GM13977 (cell line): ENCODE measurements at regions not wholly inside any gene's neighbourhood (a gene's known extent, or its start where the extent isn't known, plus 50 kb on each side); places are given as distances from the start of the nearest gene placed in this dataset.

Experiments used
- DNase-seq: peaks from one replicate; pipeline ENCODE4 v3.0.0; 2012; ENCODE audit warnings: low spot score
- in situ Hi-C: fragments of 300-500 bp; cut with MboI; formaldehyde crosslinking; loops from one replicate; pipeline ENCODE4 v1.12.0; 2022; ENCODE audit warnings: low sequenced_read_pairs, low pct_unique_long_range_greater_than_20kb, mixed read lengths, inconsistent platforms; ENCODE audit not compliant: unreplicated experiment
- TF ChIP-seq, protein P1 (sequence below): IDR thresholded peaks from 2 replicates; pipeline ENCODE4 v1.5.1; 2012; ENCODE audit warnings: mild to moderate bottlenecking, control low read depth; ENCODE audit not compliant: insufficient read depth; ENCODE audit errors: extremely low read depth, missing control alignments

DNA sequence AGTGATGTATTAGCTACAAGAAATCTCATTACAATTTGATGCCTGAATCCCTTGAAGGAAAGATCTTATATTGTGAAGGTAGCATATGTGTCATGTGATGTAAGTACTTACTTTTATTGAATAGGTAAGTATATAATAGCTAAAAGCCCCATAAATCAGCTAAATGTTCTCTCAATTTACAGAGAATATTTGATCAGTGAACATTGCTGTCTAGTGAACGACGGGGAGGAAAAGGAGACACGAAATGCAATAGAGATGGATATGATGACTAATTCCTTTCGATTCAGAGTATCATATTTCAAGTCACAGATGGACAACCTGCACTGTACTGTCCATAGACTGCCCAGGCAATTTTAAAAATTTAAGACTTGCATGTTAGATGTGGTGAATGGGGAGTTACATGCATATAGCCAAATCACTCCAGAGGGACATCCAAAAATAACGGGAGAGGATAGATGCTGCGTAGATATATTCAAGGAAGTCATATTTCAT, 462.1 kb upstream of the CDIN1 start:
- TF ChIP-seq, protein P1, sequence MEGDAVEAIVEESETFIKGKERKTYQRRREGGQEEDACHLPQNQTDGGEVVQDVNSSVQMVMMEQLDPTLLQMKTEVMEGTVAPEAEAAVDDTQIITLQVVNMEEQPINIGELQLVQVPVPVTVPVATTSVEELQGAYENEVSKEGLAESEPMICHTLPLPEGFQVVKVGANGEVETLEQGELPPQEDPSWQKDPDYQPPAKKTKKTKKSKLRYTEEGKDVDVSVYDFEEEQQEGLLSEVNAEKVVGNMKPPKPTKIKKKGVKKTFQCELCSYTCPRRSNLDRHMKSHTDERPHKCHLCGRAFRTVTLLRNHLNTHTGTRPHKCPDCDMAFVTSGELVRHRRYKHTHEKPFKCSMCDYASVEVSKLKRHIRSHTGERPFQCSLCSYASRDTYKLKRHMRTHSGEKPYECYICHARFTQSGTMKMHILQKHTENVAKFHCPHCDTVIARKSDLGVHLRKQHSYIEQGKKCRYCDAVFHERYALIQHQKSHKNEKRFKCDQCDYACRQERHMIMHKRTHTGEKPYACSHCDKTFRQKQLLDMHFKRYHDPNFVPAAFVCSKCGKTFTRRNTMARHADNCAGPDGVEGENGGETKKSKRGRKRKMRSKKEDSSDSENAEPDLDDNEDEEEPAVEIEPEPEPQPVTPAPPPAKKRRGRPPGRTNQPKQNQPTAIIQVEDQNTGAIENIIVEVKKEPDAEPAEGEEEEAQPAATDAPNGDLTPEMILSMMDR, result no peak
- DNase-seq, result no peak
- in situ Hi-C loops, result no loop called here

DNA sequence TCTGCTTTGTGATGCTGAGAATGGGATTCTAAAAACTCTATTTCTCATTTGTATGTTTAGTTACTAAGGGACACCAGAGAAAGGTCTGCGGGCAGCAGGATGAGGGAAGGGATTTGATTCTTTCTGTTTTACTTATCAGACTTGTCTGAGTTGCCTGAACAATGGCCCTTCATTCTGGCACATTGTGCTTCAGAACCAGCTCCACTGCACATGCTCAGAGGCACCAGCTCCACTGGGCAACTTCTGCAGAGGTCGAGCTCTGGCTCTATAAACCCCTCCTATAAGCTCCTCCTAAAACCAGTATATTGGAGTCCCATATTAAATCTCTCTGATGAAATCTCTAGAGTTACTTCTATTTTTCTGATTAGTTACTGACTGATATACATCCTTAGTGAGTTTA, 453.2 kb upstream of the CDIN1 start:
- TF ChIP-seq, protein P1, result no peak

DNA sequence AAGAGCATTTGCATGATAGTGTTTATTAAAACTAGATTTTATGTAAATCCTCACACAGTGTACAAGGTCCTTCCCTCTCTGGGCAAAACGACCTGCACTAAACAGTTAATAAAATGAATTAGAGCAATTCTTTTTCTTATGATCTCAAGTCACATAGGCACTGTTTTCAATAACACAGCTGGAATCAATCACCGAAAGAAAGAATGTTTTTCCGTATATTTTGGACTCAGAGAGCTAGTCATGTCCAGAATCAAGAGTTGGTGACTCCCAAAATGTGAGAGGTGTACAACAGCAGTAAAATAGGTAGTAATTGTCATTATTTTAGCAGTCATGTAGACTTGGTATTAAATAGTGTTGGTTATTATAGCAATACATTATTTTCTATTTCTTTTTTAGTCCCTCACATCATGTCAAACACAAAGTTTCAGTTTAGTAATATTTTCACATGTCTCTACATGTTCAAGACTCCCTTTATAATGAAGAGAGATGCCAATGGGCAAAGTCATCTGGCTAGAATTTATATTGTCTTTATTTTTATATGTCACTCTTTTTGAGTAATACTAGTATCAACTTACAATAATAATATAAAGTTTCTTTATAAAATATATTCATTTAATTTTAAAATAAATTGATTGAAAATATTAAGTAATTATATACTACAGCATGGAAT, 448.6 kb upstream of the CDIN1 start:
- TF ChIP-seq, protein P1, result no peak
- in situ Hi-C loops, result no loop called here
- no peak for DNase-seq

More for the DNA sequence above, 453.2 kb upstream of the CDIN1 start:
- in situ Hi-C loops, result no loop called here
- no peak for DNase-seq

DNA sequence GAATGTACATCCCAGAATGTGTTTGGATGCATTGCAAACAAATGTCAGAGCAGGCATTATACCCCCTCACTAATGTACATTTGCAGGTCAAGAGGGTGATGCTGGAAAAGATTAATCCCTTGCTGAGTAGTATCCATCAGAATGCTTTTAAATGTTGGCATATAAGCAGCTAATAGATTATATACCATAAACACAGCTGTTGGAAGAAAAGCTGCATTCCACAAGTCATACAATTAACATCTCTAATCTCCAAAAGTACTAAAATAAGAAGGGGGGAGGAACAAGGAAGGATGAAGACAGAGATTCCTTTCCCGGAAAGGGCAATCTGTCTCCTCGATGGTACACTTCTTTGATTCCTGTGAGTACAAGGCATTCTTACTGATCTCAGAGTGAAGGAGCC, 445.7 kb upstream of the CDIN1 start:
- TF ChIP-seq, protein P1, result no peak
- no peak for DNase-seq
- in situ Hi-C loops, result no loop called here

DNA sequence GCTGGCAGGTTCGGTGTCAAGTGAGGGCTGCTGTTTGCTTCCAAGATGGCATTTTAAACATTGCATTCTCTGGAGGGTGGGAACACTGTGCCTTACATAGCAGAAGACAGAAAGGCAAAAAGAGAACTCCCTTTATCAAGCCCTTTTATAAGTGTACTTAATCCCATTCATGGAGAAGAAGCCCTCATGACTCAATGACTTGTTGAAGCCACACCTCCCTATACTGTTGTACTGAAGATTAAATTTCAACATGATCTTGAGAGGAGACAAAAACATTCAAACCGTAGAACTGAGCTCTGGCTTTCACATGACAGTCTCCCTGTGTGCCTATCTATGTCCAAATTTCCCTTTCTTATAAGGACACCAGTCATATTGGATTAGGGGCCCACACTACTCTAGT, 443.4 kb upstream of the CDIN1 start:
- TF ChIP-seq, protein P1, result no peak
- no peak for DNase-seq
- in situ Hi-C loops, result no loop called here

DNA sequence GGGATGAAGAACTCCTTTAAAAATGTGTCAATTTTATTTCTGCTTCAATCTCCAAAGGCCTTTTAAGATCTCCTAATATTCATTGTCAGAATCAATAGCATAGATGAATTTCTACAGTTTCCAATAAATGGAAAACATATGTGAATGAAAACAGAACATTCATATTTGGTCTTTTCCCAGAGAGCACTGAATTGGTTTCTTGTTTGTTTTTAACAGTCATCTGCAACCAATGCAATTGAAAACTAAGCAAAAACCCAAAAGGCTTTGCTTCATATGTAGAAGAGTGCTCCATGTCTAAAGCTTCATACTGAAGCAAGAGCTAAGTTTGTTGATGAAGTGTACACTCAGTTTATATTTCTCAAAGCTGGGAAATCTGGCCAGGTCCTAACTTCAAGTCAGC, 426.5 kb upstream of the CDIN1 start:
- in situ Hi-C loops, result no loop called here
- TF ChIP-seq, protein P1, result no peak
- no peak for DNase-seq
